MM.1S (cell line): ENCODE measurements at regions not wholly inside any gene's neighbourhood (a gene's known extent, or its start where the extent isn't known, plus 50 kb on each side); places are given as distances from the start of the nearest gene placed in this dataset.

Source experiments
- DNase-seq: peaks from one replicate; pipeline ENCODE4 v3.0.0-alpha.2; 2015
- H2AFZ ChIP-seq: fragments of 300-600 bp; sonication (generic); 2 replicates; pipeline ENCODE4 v1.6.0; 2016; ENCODE audit warnings: antibody characterized with exemption, low read length
- H3F3A ChIP-seq: fragments of 300-600 bp; sonication (generic); 2 replicates; pipeline ENCODE4 v1.6.1; 2016; ENCODE audit warnings: mild to moderate bottlenecking, antibody characterized with exemption, low read length, moderate library complexity, mixed read lengths; ENCODE audit not compliant: insufficient read depth
- H3K27ac ChIP-seq: fragments of 300-600 bp; sonication (generic); 2 replicates; pipeline ENCODE4 v1.5.1; 2016; ENCODE audit warnings: mild to moderate bottlenecking, low read length
- H3K27me3 ChIP-seq: fragments of 300-600 bp; sonication (generic); replicated peaks from 2 replicates; pipeline ENCODE4 v1.6.0; 2016; ENCODE audit warnings: low read length; ENCODE audit not compliant: insufficient read depth
- H3K36me3 ChIP-seq: fragments of 300-600 bp; sonication (generic); replicated peaks from 2 replicates; pipeline ENCODE4 v1.6.1; 2016; ENCODE audit warnings: mild to moderate bottlenecking, low read length, mixed read lengths; ENCODE audit not compliant: insufficient read depth
- H3K4me1 ChIP-seq: fragments of 300-600 bp; sonication (generic); 2 replicates; pipeline ENCODE4 v1.6.1; 2016; ENCODE audit warnings: low read length, mixed read lengths
- H3K4me2 ChIP-seq: fragments of 300-600 bp; sonication (generic); 2 replicates; pipeline ENCODE4 v1.6.0; 2016; ENCODE audit warnings: low read depth, low read length
- H3K4me3 ChIP-seq: fragments of 300-600 bp; sonication (generic); 2 replicates; pipeline ENCODE4 v1.5.1; 2016; ENCODE audit warnings: low read length, mixed read lengths
- H3K79me2 ChIP-seq: fragments of 300-600 bp; sonication (generic); 2 replicates; pipeline ENCODE4 v1.6.1; 2016; ENCODE audit warnings: mixed run types, low read length, mixed read lengths
- H3K9ac ChIP-seq: fragments of 300-600 bp; sonication (generic); 2 replicates; pipeline ENCODE4 v1.6.1; 2016; ENCODE audit warnings: low read length, mixed read lengths
- H3K9me2 ChIP-seq: fragments of 300-600 bp; sonication (generic); replicated peaks from 2 replicates; pipeline ENCODE4 v1.6.1; 2016; ENCODE audit warnings: mild to moderate bottlenecking, low read length, mixed read lengths; ENCODE audit not compliant: insufficient read depth
- H3K9me3 ChIP-seq: fragments of 300-600 bp; sonication (generic); replicated peaks from 2 replicates; pipeline ENCODE4 v1.6.1; 2016; ENCODE audit warnings: mild to moderate bottlenecking, low read length, mixed read lengths; ENCODE audit not compliant: insufficient read depth
- H4K20me1 ChIP-seq: fragments of 300-600 bp; sonication (generic); 2 replicates; pipeline ENCODE4 v1.6.1; 2016; ENCODE audit warnings: mild to moderate bottlenecking, low read length, moderate library complexity, mixed read lengths; ENCODE audit not compliant: insufficient read depth
- EZH2 ChIP-seq: fragments of 300-600 bp; sonication (generic); optimal IDR thresholded peaks from 2 replicates; pipeline ENCODE3; 2017; ENCODE audit warnings: low read depth, mild to moderate bottlenecking, antibody characterized with exemption, low read length, mixed read lengths
- EZH2phosphoT487 ChIP-seq: fragments of 300-600 bp; sonication (generic); IDR thresholded peaks from 2 replicates; pipeline ENCODE4 v1.6.1; 2018; ENCODE audit warnings: antibody characterized with exemption, low read length
- TF ChIP-seq, protein P1 (sequence below): fragments of 300-600 bp; sonication (generic); IDR thresholded peaks from 2 replicates; pipeline ENCODE4 v1.5.1; 2016; ENCODE audit warnings: antibody characterized with exemption, low read length, mixed read lengths

DNA sequence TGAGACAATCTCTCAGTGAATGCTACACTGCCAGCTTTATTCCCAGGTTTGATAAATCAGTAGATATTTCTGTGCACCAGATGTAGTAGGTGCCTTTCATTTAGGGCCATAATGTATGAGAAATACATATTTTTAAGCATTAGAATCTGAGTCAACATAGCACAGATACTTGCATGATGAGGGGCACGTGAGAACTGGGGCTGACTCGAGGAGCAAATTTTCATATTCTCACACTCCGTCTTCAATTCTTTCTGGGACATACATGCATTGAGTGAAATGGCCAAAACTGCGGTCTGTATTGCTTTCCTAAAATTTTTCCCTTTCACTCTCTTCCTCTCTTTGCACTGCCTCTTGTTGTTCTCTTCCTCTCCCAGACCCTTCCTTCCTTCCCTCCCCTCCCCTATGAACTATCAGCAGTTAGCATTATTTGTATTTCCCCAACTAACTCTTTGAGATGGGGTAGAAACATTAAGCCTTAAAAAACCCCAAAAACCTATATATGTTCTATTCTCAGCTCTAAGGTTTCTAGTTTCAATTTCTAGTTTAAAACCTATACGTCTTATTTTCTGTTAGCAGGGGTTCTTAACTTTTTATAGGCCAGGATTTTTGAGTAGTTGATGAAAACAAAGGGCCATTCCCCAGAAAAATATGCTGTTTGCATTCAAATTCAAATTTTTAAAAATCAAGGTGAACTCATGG, 289.1 kb downstream of the PTBP2 start:
- H3K9me3 ChIP-seq, result no peaks in the 10 kb centered on the region
- no peaks in the 10 kb centered on the region for H3K27me3 ChIP-seq
- no peaks in the 10 kb centered on the region for H4K20me1 ChIP-seq
- H3K4me1 ChIP-seq, result peaks cover 16% of the 10 kb centered on the region; the same call in 1 of the 2 replicates
- no peaks in the 10 kb centered on the region for H3K36me3 ChIP-seq
- H3F3A ChIP-seq, result no peaks in the 10 kb centered on the region
- H3K9me2 ChIP-seq, result no peaks in the 10 kb centered on the region
- no peak for DNase-seq
- H3K9ac ChIP-seq, result no peak overlapping the region
- no peak overlapping the region for H2AFZ ChIP-seq
- H3K4me2 ChIP-seq, result peak overlapping the region; percentile 30; the same call in 1 of the 2 replicates
- H3K27ac ChIP-seq, result no peak overlapping the region
- no peak overlapping the region for H3K4me3 ChIP-seq
- TF ChIP-seq EZH2phosphoT487 (no peak), EZH2 (no peak)
- TF ChIP-seq, protein P1, sequence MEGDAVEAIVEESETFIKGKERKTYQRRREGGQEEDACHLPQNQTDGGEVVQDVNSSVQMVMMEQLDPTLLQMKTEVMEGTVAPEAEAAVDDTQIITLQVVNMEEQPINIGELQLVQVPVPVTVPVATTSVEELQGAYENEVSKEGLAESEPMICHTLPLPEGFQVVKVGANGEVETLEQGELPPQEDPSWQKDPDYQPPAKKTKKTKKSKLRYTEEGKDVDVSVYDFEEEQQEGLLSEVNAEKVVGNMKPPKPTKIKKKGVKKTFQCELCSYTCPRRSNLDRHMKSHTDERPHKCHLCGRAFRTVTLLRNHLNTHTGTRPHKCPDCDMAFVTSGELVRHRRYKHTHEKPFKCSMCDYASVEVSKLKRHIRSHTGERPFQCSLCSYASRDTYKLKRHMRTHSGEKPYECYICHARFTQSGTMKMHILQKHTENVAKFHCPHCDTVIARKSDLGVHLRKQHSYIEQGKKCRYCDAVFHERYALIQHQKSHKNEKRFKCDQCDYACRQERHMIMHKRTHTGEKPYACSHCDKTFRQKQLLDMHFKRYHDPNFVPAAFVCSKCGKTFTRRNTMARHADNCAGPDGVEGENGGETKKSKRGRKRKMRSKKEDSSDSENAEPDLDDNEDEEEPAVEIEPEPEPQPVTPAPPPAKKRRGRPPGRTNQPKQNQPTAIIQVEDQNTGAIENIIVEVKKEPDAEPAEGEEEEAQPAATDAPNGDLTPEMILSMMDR, result no peak
- no peaks in the 10 kb centered on the region for H3K79me2 ChIP-seq

DNA sequence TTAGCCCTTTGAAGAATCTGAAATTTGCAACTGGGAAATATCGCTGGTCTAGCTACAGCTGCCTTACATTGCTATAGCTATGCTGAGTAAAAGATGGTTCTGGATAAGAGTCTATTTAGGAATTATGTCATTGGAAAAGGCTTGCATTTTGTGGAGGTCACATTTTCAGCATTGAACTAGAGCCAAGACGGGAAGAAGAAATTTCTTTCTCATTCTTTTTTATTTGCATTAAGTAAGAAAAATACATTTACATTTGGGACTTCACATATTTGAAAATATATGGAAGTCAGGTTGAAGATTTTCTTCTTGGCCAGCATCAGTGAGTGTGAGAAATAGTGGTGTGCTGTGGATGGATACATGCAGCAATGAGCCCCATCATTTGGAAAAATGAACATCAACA, 291.6 kb downstream of the PTBP2 start:
- Histone ChIP-seq H3K9ac (no peak overlapping the region), H3K4me3 (no peak overlapping the region), H3K9me3 (no peaks in the 10 kb centered on the region), H3K27me3 (no peaks in the 10 kb centered on the region), H3K4me2 (no peak overlapping the region), H3K9me2 (no peaks in the 10 kb centered on the region), H2AFZ (no peak overlapping the region), H3K79me2 (no peaks in the 10 kb centered on the region), H3K4me1 (peaks cover 16% of the 10 kb centered on the region; the same call in 1 of the 2 replicates), H3K36me3 (no peaks in the 10 kb centered on the region), H3F3A (no peaks in the 10 kb centered on the region), H4K20me1 (no peaks in the 10 kb centered on the region), H3K27ac (no peak overlapping the region)
- TF ChIP-seq, protein P1, result no peak
- no peak for TF ChIP-seq EZH2phosphoT487
- no peak for TF ChIP-seq EZH2
- no peak for DNase-seq

DNA sequence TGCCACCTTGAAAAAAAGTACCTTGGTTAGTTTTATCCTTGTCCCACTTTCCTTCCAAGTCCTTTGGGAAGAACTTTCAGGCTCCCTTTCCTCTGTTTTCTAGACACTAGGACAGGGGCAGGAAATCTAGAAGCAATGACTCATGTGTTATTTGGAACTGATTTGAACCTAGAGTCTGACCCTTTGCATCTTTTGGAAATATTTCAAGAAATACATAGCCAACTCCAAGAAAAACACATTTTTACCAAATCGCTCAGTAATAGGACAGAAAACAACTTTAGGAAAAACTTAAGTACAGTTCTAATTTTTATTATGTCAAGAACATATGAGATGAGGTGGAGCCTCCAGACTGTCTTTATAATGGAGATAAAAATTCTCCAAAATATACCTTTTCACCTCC, 292.4 kb downstream of the PTBP2 start:
- H3K4me2 ChIP-seq, result no peak overlapping the region

More for the DNA sequence above, 292.4 kb downstream of the PTBP2 start:
- Histone ChIP-seq H3K4me3 (no peak overlapping the region), H3K9ac (no peak overlapping the region), H3K9me3 (no peaks in the 10 kb centered on the region), H3K79me2 (no peaks in the 10 kb centered on the region), H3K27ac (no peak overlapping the region), H3K4me1 (peaks cover 16% of the 10 kb centered on the region; the same call in 1 of the 2 replicates), H3F3A (no peaks in the 10 kb centered on the region), H4K20me1 (no peaks in the 10 kb centered on the region), H3K27me3 (no peaks in the 10 kb centered on the region), H3K36me3 (no peaks in the 10 kb centered on the region), H3K9me2 (no peaks in the 10 kb centered on the region), H2AFZ (no peak overlapping the region)
- TF ChIP-seq EZH2phosphoT487 (no peak), EZH2 (no peak)
- TF ChIP-seq, protein P1, result no peak
- no peak for DNase-seq
